ENCODE measurements at regions not wholly inside any gene's neighbourhood (a gene's known extent, or its start where the extent isn't known, plus 50 kb on each side); places are given as distances from the start of the nearest gene placed in this dataset.

DNA sequence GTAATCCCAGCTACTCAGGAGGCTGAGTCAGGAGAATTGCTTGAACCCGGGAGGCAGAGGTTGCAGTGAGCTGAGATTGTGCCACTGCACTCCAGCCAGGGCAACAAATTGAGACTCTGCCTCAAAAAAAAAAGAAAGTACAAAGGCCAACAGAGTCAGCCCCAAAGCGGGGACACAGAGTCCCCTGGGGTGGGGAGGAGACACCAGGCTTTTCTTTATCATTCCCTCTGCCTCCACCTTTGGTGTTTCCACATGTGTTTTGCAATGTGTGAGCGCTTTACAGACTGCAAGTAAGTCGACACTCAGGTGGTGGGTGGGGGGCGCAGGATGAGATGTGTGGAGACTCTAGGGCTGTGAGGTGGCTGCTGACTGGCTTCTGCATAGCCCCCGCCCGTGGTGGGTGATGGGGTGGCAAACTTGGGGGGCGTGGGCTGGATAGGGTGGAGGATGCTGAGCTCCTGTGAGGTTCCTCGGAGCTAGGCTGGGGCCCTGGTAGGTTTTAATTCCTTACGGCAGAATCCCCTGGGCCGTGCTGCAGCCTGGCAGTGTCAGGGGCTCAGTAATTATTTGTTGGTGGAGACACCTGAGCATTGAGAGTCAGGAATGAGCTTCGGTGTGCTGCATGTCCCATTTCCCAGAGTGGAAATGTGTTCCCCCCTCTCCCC lies 177.2 kb downstream of the CTTN start:
- Histone ChIP-seq H3K4me2 (no peak overlapping the region), H3K79me2 (replicated peaks; ENCODE audit: insufficient read depth) (no peaks in the 10 kb centered on the region), H3K27ac (ENCODE audit: low read depth) (no peak overlapping the region), H3K9me2 (ENCODE audit: insufficient read depth) (no peaks in the 10 kb centered on the region), H3K4me1 (ENCODE audit: insufficient read depth) (no peaks in the 10 kb centered on the region), H4K20me1 (replicated peaks; ENCODE audit: insufficient read depth) (no peaks in the 10 kb centered on the region; the same call in 1 of the 2 replicates), H3K36me3 (ENCODE audit: insufficient read depth) (no peaks in the 10 kb centered on the region), H3K27me3 (ENCODE audit: insufficient read depth) (no peaks in the 10 kb centered on the region), H3K4me3 (no peak overlapping the region), H2AFZ (no peak overlapping the region), H3F3A (replicated peaks; ENCODE audit: low read depth) (no peaks in the 10 kb centered on the region)
- peaks cover 10% of the 10 kb centered on the region for H3K27me3 Mint-ChIP-seq (ENCODE audit: insufficient read depth, low read depth, poor library complexity)
- peaks cover 21% of the 10 kb centered on the region; the same call in 2 of the 3 replicates for H3K4me1 Mint-ChIP-seq
- no peak for DNase-seq (ENCODE audit: low spot score)
- no peak overlapping the region for H3K4me3 Mint-ChIP-seq
- H3K27ac Mint-ChIP-seq = peak overlapping the region; percentile 29; the same call in 1 of the 2 replicates
- no peaks in the 10 kb centered on the region for H3K9me3 Mint-ChIP-seq
- TF ChIP-seq CREB1 (CRISPR knock-in tag; IDR thresholded peaks at IDR 0.05; ENCODE audit: low read depth) (no peak), POLR2AphosphoS5 (IDR thresholded peaks at IDR 0.05; ENCODE audit: low read depth) (no peak), ZNF331 (CRISPR knock-in tag; IDR thresholded peaks at IDR 0.05; ENCODE audit: low read depth) (no peak), ZNF114 (CRISPR knock-in tag; IDR thresholded peaks at IDR 0.05) (no peak), EZH2phosphoT487 (IDR thresholded peaks at IDR 0.05; ENCODE audit: unreplicated experiment) (no peak), EZH2 (IDR thresholded peaks at IDR 0.05; ENCODE audit: low read depth, unreplicated experiment) (no peak)
- TF ChIP-seq, protein P1, sequence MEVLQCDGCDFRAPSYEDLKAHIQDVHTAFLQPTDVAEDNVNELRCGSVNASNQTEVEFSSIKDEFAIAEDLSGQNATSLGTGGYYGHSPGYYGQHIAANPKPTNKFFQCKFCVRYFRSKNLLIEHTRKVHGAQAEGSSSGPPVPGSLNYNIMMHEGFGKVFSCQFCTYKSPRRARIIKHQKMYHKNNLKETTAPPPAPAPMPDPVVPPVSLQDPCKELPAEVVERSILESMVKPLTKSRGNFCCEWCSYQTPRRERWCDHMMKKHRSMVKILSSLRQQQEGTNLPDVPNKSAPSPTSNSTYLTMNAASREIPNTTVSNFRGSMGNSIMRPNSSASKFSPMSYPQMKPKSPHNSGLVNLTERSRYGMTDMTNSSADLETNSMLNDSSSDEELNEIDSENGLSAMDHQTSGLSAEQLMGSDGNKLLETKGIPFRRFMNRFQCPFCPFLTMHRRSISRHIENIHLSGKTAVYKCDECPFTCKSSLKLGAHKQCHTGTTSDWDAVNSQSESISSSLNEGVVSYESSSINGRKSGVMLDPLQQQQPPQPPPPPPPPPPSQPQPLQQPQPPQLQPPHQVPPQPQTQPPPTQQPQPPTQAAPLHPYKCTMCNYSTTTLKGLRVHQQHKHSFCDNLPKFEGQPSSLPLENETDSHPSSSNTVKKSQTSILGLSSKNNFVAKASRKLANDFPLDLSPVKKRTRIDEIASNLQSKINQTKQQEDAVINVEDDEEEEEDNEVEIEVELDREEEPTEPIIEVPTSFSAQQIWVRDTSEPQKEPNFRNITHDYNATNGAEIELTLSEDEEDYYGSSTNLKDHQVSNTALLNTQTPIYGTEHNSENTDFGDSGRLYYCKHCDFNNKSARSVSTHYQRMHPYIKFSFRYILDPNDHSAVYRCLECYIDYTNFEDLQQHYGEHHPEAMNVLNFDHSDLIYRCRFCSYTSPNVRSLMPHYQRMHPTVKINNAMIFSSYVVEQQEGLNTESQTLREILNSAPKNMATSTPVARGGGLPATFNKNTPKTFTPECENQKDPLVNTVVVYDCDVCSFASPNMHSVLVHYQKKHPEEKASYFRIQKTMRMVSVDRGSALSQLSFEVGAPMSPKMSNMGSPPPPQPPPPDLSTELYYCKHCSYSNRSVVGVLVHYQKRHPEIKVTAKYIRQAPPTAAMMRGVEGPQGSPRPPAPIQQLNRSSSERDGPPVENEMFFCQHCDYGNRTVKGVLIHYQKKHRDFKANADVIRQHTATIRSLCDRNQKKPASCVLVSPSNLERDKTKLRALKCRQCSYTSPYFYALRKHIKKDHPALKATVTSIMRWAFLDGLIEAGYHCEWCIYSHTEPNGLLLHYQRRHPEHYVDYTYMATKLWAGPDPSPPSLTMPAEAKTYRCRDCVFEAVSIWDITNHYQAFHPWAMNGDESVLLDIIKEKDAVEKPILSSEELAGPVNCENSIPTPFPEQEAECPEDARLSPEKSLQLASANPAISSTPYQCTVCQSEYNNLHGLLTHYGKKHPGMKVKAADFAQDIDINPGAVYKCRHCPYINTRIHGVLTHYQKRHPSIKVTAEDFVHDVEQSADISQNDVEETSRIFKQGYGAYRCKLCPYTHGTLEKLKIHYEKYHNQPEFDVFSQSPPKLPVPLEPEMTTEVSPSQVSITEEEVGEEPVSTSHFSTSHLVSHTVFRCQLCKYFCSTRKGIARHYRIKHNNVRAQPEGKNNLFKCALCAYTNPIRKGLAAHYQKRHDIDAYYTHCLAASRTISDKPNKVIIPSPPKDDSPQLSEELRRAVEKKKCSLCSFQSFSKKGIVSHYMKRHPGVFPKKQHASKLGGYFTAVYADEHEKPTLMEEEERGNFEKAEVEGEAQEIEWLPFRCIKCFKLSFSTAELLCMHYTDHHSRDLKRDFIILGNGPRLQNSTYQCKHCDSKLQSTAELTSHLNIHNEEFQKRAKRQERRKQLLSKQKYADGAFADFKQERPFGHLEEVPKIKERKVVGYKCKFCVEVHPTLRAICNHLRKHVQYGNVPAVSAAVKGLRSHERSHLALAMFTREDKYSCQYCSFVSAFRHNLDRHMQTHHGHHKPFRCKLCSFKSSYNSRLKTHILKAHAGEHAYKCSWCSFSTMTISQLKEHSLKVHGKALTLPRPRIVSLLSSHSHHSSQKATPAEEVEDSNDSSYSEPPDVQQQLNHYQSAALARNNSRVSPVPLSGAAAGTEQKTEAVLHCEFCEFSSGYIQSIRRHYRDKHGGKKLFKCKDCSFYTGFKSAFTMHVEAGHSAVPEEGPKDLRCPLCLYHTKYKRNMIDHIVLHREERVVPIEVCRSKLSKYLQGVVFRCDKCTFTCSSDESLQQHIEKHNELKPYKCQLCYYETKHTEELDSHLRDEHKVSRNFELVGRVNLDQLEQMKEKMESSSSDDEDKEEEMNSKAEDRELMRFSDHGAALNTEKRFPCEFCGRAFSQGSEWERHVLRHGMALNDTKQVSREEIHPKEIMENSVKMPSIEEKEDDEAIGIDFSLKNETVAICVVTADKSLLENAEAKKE (CRISPR knock-in tag; IDR thresholded peaks at IDR 0.05) = no peak
- H3K36me3 Mint-ChIP-seq (ENCODE audit: low read depth) = peaks cover 3% of the 10 kb centered on the region
- ATAC-seq = peak; percentile 12; the same call in 2 of the 3 replicates

All from GM23338 (cell line).